ENCODE measurements at regions not wholly inside any gene's neighbourhood (a gene's known extent, or its start where the extent isn't known, plus 50 kb on each side); places are given as distances from the start of the nearest gene placed in this dataset.

- Histone ChIP-seq H3K4me3 (ENCODE audit: low read depth, low read length) (no peak overlapping the region), H3K27me3 (ENCODE audit: control insufficient read depth, insufficient read depth, low read length) (peaks cover 12% of the 10 kb centered on the region), H3K4me1 (ENCODE audit: control insufficient read depth, insufficient read depth, low read length) (no peaks in the 10 kb centered on the region), H3K9me3 (ENCODE audit: control insufficient read depth, insufficient read depth, low read length) (no peaks in the 10 kb centered on the region), H3K36me3 (ENCODE audit: control insufficient read depth, insufficient read depth, low read length) (no peaks in the 10 kb centered on the region), H3K9ac (ENCODE audit: low read depth, low read length) (no peak overlapping the region)
These were observed 142.2 kb upstream of the DTNA start for GRCh38 chr18:34567857-34568256.

GRCh38 chr18:34576622-34577021, 133.5 kb upstream of the DTNA start:
- H3K27me3 ChIP-seq (ENCODE audit: control insufficient read depth, insufficient read depth, low read length): no peaks in the 10 kb centered on the region
- no peak overlapping the region for H3K9ac ChIP-seq (ENCODE audit: low read depth, low read length)
- no peaks in the 10 kb centered on the region for H3K9me3 ChIP-seq (ENCODE audit: control insufficient read depth, insufficient read depth, low read length)
- no peaks in the 10 kb centered on the region for H3K4me1 ChIP-seq (ENCODE audit: control insufficient read depth, insufficient read depth, low read length)
- H3K36me3 ChIP-seq (ENCODE audit: control insufficient read depth, insufficient read depth, low read length): no peaks in the 10 kb centered on the region
- no peak overlapping the region for H3K4me3 ChIP-seq (ENCODE audit: low read depth, low read length)

DNA sequence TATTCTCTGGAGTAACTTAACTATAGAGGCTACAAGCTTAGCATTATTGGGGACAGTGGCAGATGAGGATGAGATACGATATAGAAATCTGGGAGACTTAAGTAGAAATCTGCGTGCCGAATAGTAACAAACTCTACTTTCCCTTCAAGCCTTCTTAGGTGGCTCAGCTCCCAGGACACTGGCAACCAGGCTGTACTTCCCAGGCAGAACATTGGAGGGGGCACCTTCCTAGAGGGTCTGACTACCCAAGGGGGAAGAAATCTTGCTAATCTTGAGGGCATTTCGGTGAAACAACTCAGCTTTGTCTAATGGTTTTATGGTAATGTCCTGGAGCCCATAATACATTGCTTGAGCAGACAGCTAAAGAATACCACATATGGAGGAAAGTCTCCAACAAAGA, 126.2 kb upstream of the DTNA start:
- Histone ChIP-seq H3K9me3 (ENCODE audit: control insufficient read depth, insufficient read depth, low read length) (no peaks in the 10 kb centered on the region), H3K4me3 (ENCODE audit: low read depth, low read length) (no peak overlapping the region), H3K27me3 (ENCODE audit: control insufficient read depth, insufficient read depth, low read length) (no peaks in the 10 kb centered on the region), H3K4me1 (ENCODE audit: control insufficient read depth, insufficient read depth, low read length) (no peaks in the 10 kb centered on the region), H3K9ac (ENCODE audit: low read depth, low read length) (no peak overlapping the region), H3K36me3 (ENCODE audit: control insufficient read depth, insufficient read depth, low read length) (no peaks in the 10 kb centered on the region)

- H3K4me1 ChIP-seq (ENCODE audit: control insufficient read depth, insufficient read depth, low read length): peaks cover 10% of the 10 kb centered on the region
- no peaks in the 10 kb centered on the region for H3K9me3 ChIP-seq (ENCODE audit: control insufficient read depth, insufficient read depth, low read length)
- H3K27me3 ChIP-seq (ENCODE audit: control insufficient read depth, insufficient read depth, low read length): no peaks in the 10 kb centered on the region
- H3K4me3 ChIP-seq (ENCODE audit: low read depth, low read length): no peak overlapping the region
- H3K9ac ChIP-seq (ENCODE audit: low read depth, low read length): no peak overlapping the region
- H3K36me3 ChIP-seq (ENCODE audit: control insufficient read depth, insufficient read depth, low read length): no peaks in the 10 kb centered on the region
These were observed 119.6 kb upstream of the DTNA start for GRCh38 chr18:34590503-34590902.

GRCh38 chr18:34591920-34592444, 118.1 kb upstream of the DTNA start:
- Histone ChIP-seq H3K4me1 (ENCODE audit: control insufficient read depth, insufficient read depth, low read length) (peaks cover 14% of the 10 kb centered on the region), H3K4me3 (ENCODE audit: low read depth, low read length) (no peak overlapping the region), H3K9me3 (ENCODE audit: control insufficient read depth, insufficient read depth, low read length) (no peaks in the 10 kb centered on the region)

DNA sequence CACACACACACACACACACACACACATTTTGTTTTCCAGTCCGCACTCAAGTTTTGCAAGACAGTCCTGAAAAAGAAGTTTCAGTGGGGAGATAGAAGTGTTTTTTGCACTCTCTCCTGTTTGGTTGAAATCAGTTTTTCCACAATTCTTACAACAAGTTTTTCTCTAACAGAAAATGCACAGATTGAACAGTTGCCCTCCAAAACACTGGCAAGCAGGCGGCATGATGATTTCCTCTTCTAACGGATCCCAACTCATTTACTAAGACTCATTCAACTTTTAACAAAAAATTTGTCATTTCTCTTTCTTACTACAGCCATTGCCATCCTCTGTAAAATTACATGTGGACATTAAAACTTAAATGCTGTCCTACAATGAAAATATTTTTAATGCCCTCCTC, 117.6 kb upstream of the DTNA start:
- H3K4me3 ChIP-seq (ENCODE audit: low read depth, low read length): no peak overlapping the region
- no peak overlapping the region for H3K9ac ChIP-seq (ENCODE audit: low read depth, low read length)
- no peaks in the 10 kb centered on the region for H3K36me3 ChIP-seq (ENCODE audit: control insufficient read depth, insufficient read depth, low read length)
- H3K9me3 ChIP-seq (ENCODE audit: control insufficient read depth, insufficient read depth, low read length): no peaks in the 10 kb centered on the region
- no peaks in the 10 kb centered on the region for H3K27me3 ChIP-seq (ENCODE audit: control insufficient read depth, insufficient read depth, low read length)
- peaks cover 14% of the 10 kb centered on the region for H3K4me1 ChIP-seq (ENCODE audit: control insufficient read depth, insufficient read depth, low read length)

More at GRCh38 chr18:34591920-34592444, 118.1 kb upstream of the DTNA start:
- Histone ChIP-seq H3K27me3 (ENCODE audit: control insufficient read depth, insufficient read depth, low read length) (no peaks in the 10 kb centered on the region), H3K36me3 (ENCODE audit: control insufficient read depth, insufficient read depth, low read length) (no peaks in the 10 kb centered on the region), H3K9ac (ENCODE audit: low read depth, low read length) (no peak overlapping the region)

GRCh38 chr18:34592961-34593382, 117.1 kb upstream of the DTNA start:
- Histone ChIP-seq H3K9me3 (ENCODE audit: control insufficient read depth, insufficient read depth, low read length) (no peaks in the 10 kb centered on the region), H3K4me3 (ENCODE audit: low read depth, low read length) (peak overlapping the region; percentile 26), H3K27me3 (ENCODE audit: control insufficient read depth, insufficient read depth, low read length) (no peaks in the 10 kb centered on the region), H3K36me3 (ENCODE audit: control insufficient read depth, insufficient read depth, low read length) (no peaks in the 10 kb centered on the region), H3K9ac (ENCODE audit: low read depth, low read length) (no peak overlapping the region), H3K4me1 (ENCODE audit: control insufficient read depth, insufficient read depth, low read length) (peaks cover 14% of the 10 kb centered on the region)

DNA sequence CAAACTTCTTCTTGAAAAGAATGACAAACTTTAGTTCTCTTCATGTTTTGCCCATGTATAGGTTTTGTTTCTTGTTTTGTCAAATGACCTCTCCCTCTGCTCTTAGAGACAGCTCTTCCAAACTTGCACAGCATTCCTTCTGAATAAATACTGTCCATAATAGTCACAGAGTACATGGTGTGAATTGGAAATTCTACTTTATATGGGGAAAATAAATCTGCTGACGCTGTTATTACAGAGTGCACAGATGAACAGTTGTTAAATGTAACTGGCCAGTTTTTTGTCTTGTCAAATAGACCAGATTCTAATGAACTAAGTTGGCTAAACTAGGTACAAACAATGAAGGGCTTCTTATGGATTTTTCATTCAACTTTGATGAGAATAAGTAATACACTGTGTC, 115.8 kb upstream of the DTNA start:
- H3K9ac ChIP-seq (ENCODE audit: low read depth, low read length): no peak overlapping the region
- peaks cover 14% of the 10 kb centered on the region for H3K4me1 ChIP-seq (ENCODE audit: control insufficient read depth, insufficient read depth, low read length)
- H3K4me3 ChIP-seq (ENCODE audit: low read depth, low read length): no peak overlapping the region
- no peaks in the 10 kb centered on the region for H3K27me3 ChIP-seq (ENCODE audit: control insufficient read depth, insufficient read depth, low read length)
- no peaks in the 10 kb centered on the region for H3K36me3 ChIP-seq (ENCODE audit: control insufficient read depth, insufficient read depth, low read length)
- no peaks in the 10 kb centered on the region for H3K9me3 ChIP-seq (ENCODE audit: control insufficient read depth, insufficient read depth, low read length)

DNA sequence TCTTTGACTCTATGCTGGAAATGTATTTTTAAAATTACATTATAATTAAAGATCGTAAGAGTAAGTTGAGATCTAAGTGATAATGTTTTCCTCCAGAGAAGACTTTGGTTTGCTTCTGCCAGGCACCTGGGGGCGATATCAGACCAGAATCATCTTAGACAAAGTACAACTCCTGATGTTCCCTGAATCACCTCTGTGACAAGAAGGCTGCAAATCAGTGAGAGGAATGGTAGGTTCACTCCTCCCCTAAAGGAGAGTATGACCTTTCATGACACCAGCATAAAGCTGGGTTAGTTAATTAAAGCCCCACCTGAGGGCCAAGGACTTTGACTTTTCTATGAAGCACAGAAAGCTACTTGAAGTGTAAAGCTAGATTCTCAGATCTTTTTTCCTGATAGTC, 114.4 kb upstream of the DTNA start:
- H3K4me3 ChIP-seq (ENCODE audit: low read depth, low read length): no peak overlapping the region
- H3K4me1 ChIP-seq (ENCODE audit: control insufficient read depth, insufficient read depth, low read length): peaks cover 14% of the 10 kb centered on the region
- no peaks in the 10 kb centered on the region for H3K9me3 ChIP-seq (ENCODE audit: control insufficient read depth, insufficient read depth, low read length)
- H3K27me3 ChIP-seq (ENCODE audit: control insufficient read depth, insufficient read depth, low read length): no peaks in the 10 kb centered on the region
- H3K9ac ChIP-seq (ENCODE audit: low read depth, low read length): no peak overlapping the region
- H3K36me3 ChIP-seq (ENCODE audit: control insufficient read depth, insufficient read depth, low read length): no peaks in the 10 kb centered on the region

DNA sequence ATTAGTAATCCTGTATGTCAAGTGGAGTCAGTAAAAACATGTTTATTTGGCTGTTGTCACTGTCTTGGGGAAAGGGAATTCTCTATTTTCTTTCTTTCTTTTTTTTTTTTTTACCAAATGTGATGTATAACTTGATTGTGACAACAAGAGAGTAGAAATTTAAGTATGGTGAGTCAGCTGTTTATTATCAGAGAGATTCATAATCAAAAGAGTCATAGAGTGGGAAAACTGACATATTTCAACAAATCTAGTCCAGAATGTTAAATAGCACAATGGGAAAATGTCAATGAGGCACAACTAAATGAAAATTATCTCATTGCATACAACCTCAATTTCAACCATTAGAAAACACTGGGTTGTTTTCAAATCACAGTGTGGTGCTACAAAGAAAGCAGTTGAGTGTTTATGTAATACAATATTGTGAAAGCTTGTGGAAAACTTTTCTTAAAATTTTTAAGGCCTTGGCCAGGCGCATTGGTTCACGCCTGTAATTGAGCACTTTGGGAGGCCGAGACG, 111.9 kb upstream of the DTNA start:
- no peak overlapping the region for H3K9ac ChIP-seq (ENCODE audit: low read depth, low read length)
- no peaks in the 10 kb centered on the region for H3K9me3 ChIP-seq (ENCODE audit: control insufficient read depth, insufficient read depth, low read length)
- no peaks in the 10 kb centered on the region for H3K36me3 ChIP-seq (ENCODE audit: control insufficient read depth, insufficient read depth, low read length)
- H3K4me1 ChIP-seq (ENCODE audit: control insufficient read depth, insufficient read depth, low read length): peaks cover 9% of the 10 kb centered on the region
- H3K4me3 ChIP-seq (ENCODE audit: low read depth, low read length): no peak overlapping the region
- H3K27me3 ChIP-seq (ENCODE audit: control insufficient read depth, insufficient read depth, low read length): no peaks in the 10 kb centered on the region

DNA sequence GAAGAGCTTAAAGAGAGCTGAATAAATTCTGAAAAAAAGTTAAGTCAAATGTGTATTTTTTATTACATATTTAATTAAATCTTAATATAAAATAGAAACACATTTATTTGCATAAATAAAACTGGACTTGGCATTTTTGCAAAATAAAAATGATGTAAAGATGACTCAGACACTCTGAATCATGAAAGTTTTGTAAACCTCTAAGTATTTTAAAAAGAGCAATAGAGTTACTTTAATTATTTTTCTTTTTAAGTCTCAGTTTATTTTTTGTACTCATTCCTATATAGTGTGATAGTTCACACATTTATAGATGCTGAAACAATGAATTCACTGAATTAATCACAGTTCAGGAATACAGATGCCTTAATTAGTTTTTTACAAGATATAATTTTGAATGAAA, 109.9 kb upstream of the DTNA start:
- Histone ChIP-seq H3K4me3 (ENCODE audit: low read depth, low read length) (no peak overlapping the region), H3K27me3 (ENCODE audit: control insufficient read depth, insufficient read depth, low read length) (no peaks in the 10 kb centered on the region), H3K36me3 (ENCODE audit: control insufficient read depth, insufficient read depth, low read length) (no peaks in the 10 kb centered on the region), H3K9me3 (ENCODE audit: control insufficient read depth, insufficient read depth, low read length) (no peaks in the 10 kb centered on the region), H3K4me1 (ENCODE audit: control insufficient read depth, insufficient read depth, low read length) (peaks cover 3% of the 10 kb centered on the region), H3K9ac (ENCODE audit: low read depth, low read length) (no peak overlapping the region)

GRCh38 chr18:34600874-34601656, 109.0 kb upstream of the DTNA start:
- Histone ChIP-seq H3K9me3 (ENCODE audit: control insufficient read depth, insufficient read depth, low read length) (no peaks in the 10 kb centered on the region), H3K36me3 (ENCODE audit: control insufficient read depth, insufficient read depth, low read length) (no peaks in the 10 kb centered on the region), H3K4me3 (ENCODE audit: low read depth, low read length) (no peak overlapping the region), H3K9ac (ENCODE audit: low read depth, low read length) (no peak overlapping the region), H3K27me3 (ENCODE audit: control insufficient read depth, insufficient read depth, low read length) (no peaks in the 10 kb centered on the region), H3K4me1 (ENCODE audit: control insufficient read depth, insufficient read depth, low read length) (no peaks in the 10 kb centered on the region)

Measured in iPS-15b (cell line).